ENCODE measurements at regions not wholly inside any gene's neighbourhood (a gene's known extent, or its start where the extent isn't known, plus 50 kb on each side); places are given as distances from the start of the nearest gene placed in this dataset.
"Not testable (repeated sequence)": the region's sequence is repeated elsewhere in the genome, so short reads cannot be mapped to it uniquely, and the experiment has no call there.

GRCh38 chr16:34054969-34055368 is 595.6 kb downstream of the TP53TG3F start:
- H3K36me3 Mint-ChIP-seq (ENCODE audit: low read depth), result peaks cover 4% of the 10 kb centered on the region
- H3K4me3 Mint-ChIP-seq, result no peak overlapping the region
- H3K9me3 Mint-ChIP-seq, result peaks cover 35% of the 10 kb centered on the region
- no peak overlapping the region for H3K27ac Mint-ChIP-seq
- H3K27me3 Mint-ChIP-seq (ENCODE audit: low read depth), result no peaks in the 10 kb centered on the region
- no peaks in the 10 kb centered on the region for H3K4me1 Mint-ChIP-seq (ENCODE audit: low read depth)

- not testable (repeated sequence) for H3K27ac Mint-ChIP-seq; H3K27me3 Mint-ChIP-seq (ENCODE audit: low read depth); H3K4me3 Mint-ChIP-seq; H3K4me1 Mint-ChIP-seq (ENCODE audit: low read depth)
- peaks cover 47% of the 10 kb centered on the region for H3K9me3 Mint-ChIP-seq
- H3K36me3 Mint-ChIP-seq (ENCODE audit: low read depth), result peaks cover 19% of the 10 kb centered on the region
Observed at GRCh38 chr16:34062620-34063253, 603.3 kb downstream of the TP53TG3F start.

- not testable (repeated sequence) for H3K27ac Mint-ChIP-seq; H3K27me3 Mint-ChIP-seq (ENCODE audit: low read depth); H3K4me3 Mint-ChIP-seq; H3K4me1 Mint-ChIP-seq (ENCODE audit: low read depth)
- Mint-ChIP-seq H3K36me3 (ENCODE audit: low read depth) (peaks cover 19% of the 10 kb centered on the region), H3K9me3 (peaks cover 52% of the 10 kb centered on the region)
Observed at GRCh38 chr16:34063498-34064157, 604.2 kb downstream of the TP53TG3F start.

- H3K9me3 Mint-ChIP-seq, result peaks cover 55% of the 10 kb centered on the region
- peaks cover 19% of the 10 kb centered on the region for H3K36me3 Mint-ChIP-seq (ENCODE audit: low read depth)
- not testable (repeated sequence) for H3K4me3 Mint-ChIP-seq; H3K4me1 Mint-ChIP-seq (ENCODE audit: low read depth); H3K27ac Mint-ChIP-seq; H3K27me3 Mint-ChIP-seq (ENCODE audit: low read depth)
Observed at GRCh38 chr16:34064602-34065001, 605.2 kb downstream of the TP53TG3F start.

GRCh38 chr16:34069731-34070130 is 610.3 kb downstream of the TP53TG3F start:
- H3K4me3 Mint-ChIP-seq; H3K4me1 Mint-ChIP-seq (ENCODE audit: low read depth); H3K27me3 Mint-ChIP-seq (ENCODE audit: low read depth): not testable (repeated sequence)

GRCh38 chr16:34078691-34079090 is 619.3 kb downstream of the TP53TG3F start:
- H3K27ac Mint-ChIP-seq, result no peak overlapping the region
- peaks cover 89% of the 10 kb centered on the region for H3K9me3 Mint-ChIP-seq
- H3K27me3 Mint-ChIP-seq (ENCODE audit: low read depth), result no peaks in the 10 kb centered on the region
- no peak overlapping the region for H3K4me3 Mint-ChIP-seq
- H3K36me3 Mint-ChIP-seq (ENCODE audit: low read depth), result peaks cover 14% of the 10 kb centered on the region
- no peaks in the 10 kb centered on the region for H3K4me1 Mint-ChIP-seq (ENCODE audit: low read depth)

More at GRCh38 chr16:34069731-34070130, 610.3 kb downstream of the TP53TG3F start:
- Mint-ChIP-seq H3K36me3 (ENCODE audit: low read depth) (peaks cover 11% of the 10 kb centered on the region), H3K9me3 (peaks cover 30% of the 10 kb centered on the region)
- not testable (repeated sequence) for H3K27ac Mint-ChIP-seq

- Mint-ChIP-seq H3K36me3 (ENCODE audit: low read depth) (peaks cover 26% of the 10 kb centered on the region), H3K9me3 (peaks cover 96% of the 10 kb centered on the region)
- not testable (repeated sequence) for H3K4me3 Mint-ChIP-seq; H3K27me3 Mint-ChIP-seq (ENCODE audit: low read depth); H3K27ac Mint-ChIP-seq; H3K4me1 Mint-ChIP-seq (ENCODE audit: low read depth)
Observed at GRCh38 chr16:34085038-34085437, 625.6 kb downstream of the TP53TG3F start.

GRCh38 chr16:34095006-34095405 is 635.6 kb downstream of the TP53TG3F start:
- H3K27me3 Mint-ChIP-seq (ENCODE audit: low read depth); H3K4me1 Mint-ChIP-seq (ENCODE audit: low read depth); H3K4me3 Mint-ChIP-seq; H3K27ac Mint-ChIP-seq: not testable (repeated sequence)
- Mint-ChIP-seq H3K9me3 (peaks cover 91% of the 10 kb centered on the region), H3K36me3 (ENCODE audit: low read depth) (peaks cover 34% of the 10 kb centered on the region)

- peaks cover 88% of the 10 kb centered on the region for H3K9me3 Mint-ChIP-seq
- H3K27me3 Mint-ChIP-seq (ENCODE audit: low read depth); H3K4me3 Mint-ChIP-seq; H3K27ac Mint-ChIP-seq; H3K4me1 Mint-ChIP-seq (ENCODE audit: low read depth): not testable (repeated sequence)
- peaks cover 25% of the 10 kb centered on the region for H3K36me3 Mint-ChIP-seq (ENCODE audit: low read depth)
Observed at GRCh38 chr16:34096911-34097310, 637.5 kb downstream of the TP53TG3F start.

- H3K4me1 Mint-ChIP-seq (ENCODE audit: low read depth); H3K27ac Mint-ChIP-seq; H3K27me3 Mint-ChIP-seq (ENCODE audit: low read depth); H3K4me3 Mint-ChIP-seq: not testable (repeated sequence)
- H3K9me3 Mint-ChIP-seq, result peaks cover 88% of the 10 kb centered on the region
- peaks cover 25% of the 10 kb centered on the region for H3K36me3 Mint-ChIP-seq (ENCODE audit: low read depth)
Observed at GRCh38 chr16:34097326-34097725, 637.9 kb downstream of the TP53TG3F start.

- H3K4me3 Mint-ChIP-seq; H3K27ac Mint-ChIP-seq; H3K27me3 Mint-ChIP-seq (ENCODE audit: low read depth); H3K4me1 Mint-ChIP-seq (ENCODE audit: low read depth): not testable (repeated sequence)
- Mint-ChIP-seq H3K36me3 (ENCODE audit: low read depth) (peaks cover 20% of the 10 kb centered on the region), H3K9me3 (peaks cover 85% of the 10 kb centered on the region)
Observed at GRCh38 chr16:34098033-34098432, 638.6 kb downstream of the TP53TG3F start.

GRCh38 chr16:34099028-34099427 is 639.6 kb downstream of the TP53TG3F start:
- not testable (repeated sequence) for H3K27me3 Mint-ChIP-seq (ENCODE audit: low read depth); H3K4me1 Mint-ChIP-seq (ENCODE audit: low read depth); H3K27ac Mint-ChIP-seq; H3K4me3 Mint-ChIP-seq
- peaks cover 19% of the 10 kb centered on the region for H3K36me3 Mint-ChIP-seq (ENCODE audit: low read depth)
- peaks cover 85% of the 10 kb centered on the region for H3K9me3 Mint-ChIP-seq
